Keratinocyte (primary cell): ENCODE measurements at regions not wholly inside any gene's neighbourhood (a gene's known extent, or its start where the extent isn't known, plus 50 kb on each side); places are given as distances from the start of the nearest gene placed in this dataset.
"Not testable (repeated sequence)": the region's sequence is repeated elsewhere in the genome, so short reads cannot be mapped to it uniquely, and the experiment has no call there.

ENCODE experiments used
- DNase-seq: peaks from one replicate; pipeline ENCODE4 v3.0.0-alpha.2; 2011; ENCODE audit warnings: low read depth, missing footprints, low spot score
- FAIRE-seq: peaks from 2 replicates; lab custom pipeline; 2011; peaks lifted over from hg19 to GRCh38; lab: Jason Lieb, UNC
- H2AFZ ChIP-seq: 2 replicates; pipeline ENCODE4 v1.6.0; 2012; ENCODE audit warnings: low read length, control low read depth, inconsistent platforms; ENCODE audit not compliant: control insufficient read depth
- H3K27ac ChIP-seq: 2 replicates; pipeline ENCODE4 v1.5.1; 2011; ENCODE audit warnings: low read length; ENCODE audit not compliant: control insufficient read depth, insufficient read depth
- H3K27me3 ChIP-seq: 3 replicates; pipeline ENCODE4 v1.6.0; 2011; ENCODE audit warnings: low read length; ENCODE audit not compliant: control insufficient read depth, insufficient read depth; ENCODE audit errors: extremely low read depth
- H3K36me3 ChIP-seq, 2 experiments: 2 replicates in 1 of 2; 3 replicates in 1 of 2; pipeline ENCODE4 v1.5.1; 2011; ENCODE audit warnings: low read length in 2 of 2, mild to moderate bottlenecking in 1 of 2; ENCODE audit not compliant: control insufficient read depth in 2 of 2, insufficient read depth in 2 of 2; ENCODE audit errors: extremely low read depth in 1 of 2
- H3K4me1 ChIP-seq: 3 replicates; pipeline ENCODE4 v1.5.1; 2011; ENCODE audit warnings: low read length; ENCODE audit not compliant: control insufficient read depth, insufficient read depth; ENCODE audit errors: extremely low read depth
- H3K4me2 ChIP-seq: 3 replicates; pipeline ENCODE4 v1.6.0; 2011; ENCODE audit warnings: low read depth, low read length; ENCODE audit not compliant: control insufficient read depth, insufficient read depth; ENCODE audit errors: extremely low read depth
- H3K4me3 ChIP-seq, 3 experiments: fragments of 200-600 bp in 1 of 3; sonication (generic) in 1 of 3; 2 replicates in 2 of 3; 3 replicates in 1 of 3; pipeline ENCODE4 v1.5.1; 2011 to 2016; ENCODE audit warnings: low read length in 3 of 3, mild to moderate bottlenecking in 3 of 3, control low read depth in 2 of 3, inconsistent platforms in 1 of 3, low read depth in 1 of 3, mixed read lengths in 1 of 3, mixed run types in 1 of 3, moderate library complexity in 1 of 3; ENCODE audit not compliant: control insufficient read depth in 2 of 3, insufficient read depth in 2 of 3; ENCODE audit errors: extremely low read depth in 1 of 3
- H3K79me2 ChIP-seq: 2 replicates; pipeline ENCODE4 v1.6.0; 2012; ENCODE audit warnings: low read length; ENCODE audit not compliant: control insufficient read depth, insufficient read depth
- H3K9ac ChIP-seq: 3 replicates; pipeline ENCODE4 v1.6.0; 2011; ENCODE audit warnings: low read length; ENCODE audit not compliant: control insufficient read depth, insufficient read depth; ENCODE audit errors: extremely low read depth
- H3K9me1 ChIP-seq: 3 replicates; pipeline ENCODE4 v1.6.0; 2011; ENCODE audit warnings: low read length; ENCODE audit not compliant: control insufficient read depth, insufficient read depth; ENCODE audit errors: extremely low read depth
- H3K9me3 ChIP-seq: 2 replicates; pipeline ENCODE4 v1.5.1; 2012; ENCODE audit warnings: low read depth, low read length; ENCODE audit not compliant: control insufficient read depth
- H4K20me1 ChIP-seq: 3 replicates; pipeline ENCODE4 v1.6.0; 2011; ENCODE audit warnings: low read length; ENCODE audit not compliant: control insufficient read depth, insufficient read depth; ENCODE audit errors: extremely low read depth
- CTCF ChIP-seq, 3 experiments: IDR thresholded peaks in 1 of 3; conservative IDR thresholded peaks in 1 of 3; optimal IDR thresholded peaks in 1 of 3; 2 replicates in 2 of 3; 3 replicates in 1 of 3; pipeline versions ENCODE3 to v1.5.1; 2011; ENCODE audit warnings: low read length in 3 of 3, mild to moderate bottlenecking in 3 of 3, moderate library complexity in 2 of 3, control low read depth in 1 of 3, inconsistent platforms in 1 of 3; ENCODE audit not compliant: insufficient read depth in 2 of 3; ENCODE audit errors: extremely low read depth in 1 of 3
- EZH2 ChIP-seq: IDR thresholded peaks from one replicate; pipeline ENCODE4 v1.6.1; 2012; ENCODE audit warnings: inconsistent platforms, mild to moderate bottlenecking, low read length, moderate library complexity
- dilution Hi-C: fragments of 300-500 bp; cut with MboI; formaldehyde crosslinking; loops from one replicate; pipeline ENCODE4 v1.7.0; 2020; ENCODE audit warnings: low sequenced_read_pairs; ENCODE audit not compliant: extremely low pct_ligation_motif_present

- H3K4me1 ChIP-seq, result peaks cover 14% of the 10 kb centered on the region
- H3K27me3 ChIP-seq, result no peaks in the 10 kb centered on the region
- H3K79me2 ChIP-seq, result no peaks in the 10 kb centered on the region
- H3K9ac ChIP-seq, result no peak overlapping the region
- H3K4me3 ChIP-seq, result no peak overlapping the region
- dilution Hi-C loops, result no loop called here
- no peaks in the 10 kb centered on the region for H3K9me1 ChIP-seq
- no peak overlapping the region for H3K27ac ChIP-seq
- TF ChIP-seq EZH2 (no peak), CTCF (optimal IDR thresholded peaks at IDR 0.05 in 1 of 3, IDR thresholded peaks at IDR 0.05 in 1 of 3, conservative IDR thresholded peaks at IDR 0.05 in 1 of 3; ENCODE audit: extremely low read depth in 1 of 3, insufficient read depth in 2 of 3, low read length in 3 of 3) (no peak)
- no peak overlapping the region for H2AFZ ChIP-seq
- no peak for FAIRE-seq
- no peaks in the 10 kb centered on the region for H3K36me3 ChIP-seq
- no peak for DNase-seq
- H4K20me1 ChIP-seq, result no peaks in the 10 kb centered on the region
- no peaks in the 10 kb centered on the region for H3K9me3 ChIP-seq
- H3K4me2 ChIP-seq, result no peak overlapping the region
These were observed 65.0 kb downstream of the ID4 start for GRCh38 chr6:19902201-19902600.

GRCh38 chr6:19904408-19904807, 67.2 kb downstream of the ID4 start:
- H3K4me3 ChIP-seq, dilution Hi-C loops, H3K27me3 ChIP-seq, H3K27ac ChIP-seq, H3K9ac ChIP-seq, H4K20me1 ChIP-seq, H3K4me2 ChIP-seq, H2AFZ ChIP-seq, H3K79me2 ChIP-seq, FAIRE-seq, DNase-seq, H3K9me1 ChIP-seq, H3K9me3 ChIP-seq, H3K36me3 ChIP-seq: not testable (repeated sequence)
- H3K4me1 ChIP-seq, result peaks cover 14% of the 10 kb centered on the region

GRCh38 chr6:19905584-19905983, 68.4 kb downstream of the ID4 start:
- no peaks in the 10 kb centered on the region for H3K79me2 ChIP-seq
- TF ChIP-seq EZH2 (no peak), CTCF (optimal IDR thresholded peaks at IDR 0.05 in 1 of 3, IDR thresholded peaks at IDR 0.05 in 1 of 3, conservative IDR thresholded peaks at IDR 0.05 in 1 of 3; ENCODE audit: extremely low read depth in 1 of 3, insufficient read depth in 2 of 3, low read length in 3 of 3) (no peak)
- H3K4me3 ChIP-seq, result no peak overlapping the region
- no peak overlapping the region for H3K9ac ChIP-seq
- dilution Hi-C loops, result no loop called here
- no peak overlapping the region for H3K27ac ChIP-seq
- H2AFZ ChIP-seq, result no peak overlapping the region
- peaks cover 14% of the 10 kb centered on the region for H3K4me1 ChIP-seq
- peak; percentile 95 for FAIRE-seq
- H3K4me2 ChIP-seq, result no peak overlapping the region
- no peaks in the 10 kb centered on the region for H4K20me1 ChIP-seq
- H3K9me3 ChIP-seq, result no peaks in the 10 kb centered on the region
- H3K36me3 ChIP-seq, result no peaks in the 10 kb centered on the region
- DNase-seq, result peak; percentile 21
- H3K27me3 ChIP-seq, result no peaks in the 10 kb centered on the region
- no peaks in the 10 kb centered on the region for H3K9me1 ChIP-seq
